GM23338 (cell line): ENCODE measurements at regions not wholly inside any gene's neighbourhood (a gene's known extent, or its start where the extent isn't known, plus 50 kb on each side); places are given as distances from the start of the nearest gene placed in this dataset.

Source experiments
- ATAC-seq: fragments of 200-7000 bp; cut with Tn5 transposase; 3 replicates; pipeline ENCODE4 v1.9.1; 2020
- DNase-seq: peaks from one replicate; pipeline ENCODE4 v3.0.0-alpha.2; 2015; ENCODE audit warnings: low spot score
- H2AFZ ChIP-seq: fragments of 200-600 bp; sonication (generic); 2 replicates; pipeline ENCODE4 v1.8.0; 2016; ENCODE audit warnings: antibody characterized with exemption, mild to moderate bottlenecking, moderate library complexity
- H3F3A ChIP-seq: fragments of 200-600 bp; sonication (generic); replicated peaks from 2 replicates; pipeline ENCODE4 v1.8.0; 2017; ENCODE audit warnings: antibody characterized with exemption, mixed run types, low read depth
- H3K27ac ChIP-seq: fragments of 200-600 bp; sonication (generic); 2 replicates; pipeline ENCODE4 v1.6.1; 2016; ENCODE audit warnings: low read depth
- H3K27me3 ChIP-seq: fragments of 200-600 bp; sonication (generic); 2 replicates; pipeline ENCODE4 v1.8.0; 2016; ENCODE audit warnings: mild to moderate bottlenecking, mixed run types, moderate library complexity; ENCODE audit not compliant: insufficient read depth
- H3K36me3 ChIP-seq: fragments of 200-600 bp; sonication (generic); 2 replicates; pipeline ENCODE4 v1.8.0; 2016; ENCODE audit warnings: mild to moderate bottlenecking; ENCODE audit not compliant: insufficient read depth
- H3K4me1 ChIP-seq: fragments of 200-600 bp; sonication (generic); 2 replicates; pipeline ENCODE4 v1.8.0; 2016; ENCODE audit warnings: mild to moderate bottlenecking, moderate library complexity; ENCODE audit not compliant: insufficient read depth
- H3K4me2 ChIP-seq: fragments of 200-600 bp; sonication (generic); 2 replicates; pipeline ENCODE4 v1.7.1; 2017; ENCODE audit warnings: mixed run types
- H3K4me3 ChIP-seq: fragments of 200-600 bp; sonication (generic); 2 replicates; pipeline ENCODE4 v1.6.1; 2016; ENCODE audit warnings: mixed run types
- H3K79me2 ChIP-seq: fragments of 200-600 bp; sonication (generic); replicated peaks from 2 replicates; pipeline ENCODE4 v1.8.0; 2017; ENCODE audit warnings: mild to moderate bottlenecking; ENCODE audit not compliant: insufficient read depth
- H3K9me2 ChIP-seq: fragments of 200-600 bp; sonication (generic); 2 replicates; pipeline ENCODE4 v1.8.0; 2017; ENCODE audit not compliant: insufficient read depth
- H4K20me1 ChIP-seq: fragments of 200-600 bp; sonication (generic); replicated peaks from 2 replicates; pipeline ENCODE4 v1.8.0; 2017; ENCODE audit warnings: mild to moderate bottlenecking; ENCODE audit not compliant: insufficient read depth
- H3K27ac Mint-ChIP-seq: 2 replicates; pipeline ENCODE4 v1.8.0; 2020; ENCODE audit warnings: inconsistent platforms, mild to moderate bottlenecking, moderate library complexity, mixed read lengths
- H3K27me3 Mint-ChIP-seq: 3 replicates; pipeline ENCODE4 v1.8.0; 2022; ENCODE audit warnings: low read depth, mild to moderate bottlenecking, moderate library complexity, mixed read lengths, inconsistent platforms; ENCODE audit not compliant: insufficient read depth, poor library complexity
- H3K36me3 Mint-ChIP-seq: 3 replicates; pipeline ENCODE4 v1.8.0; 2021; ENCODE audit warnings: low read depth, mild to moderate bottlenecking, inconsistent platforms, moderate library complexity, mixed read lengths
- H3K4me1 Mint-ChIP-seq: 3 replicates; pipeline ENCODE4 v1.8.0; 2020; ENCODE audit warnings: mild to moderate bottlenecking, inconsistent platforms, mixed read lengths
- H3K4me3 Mint-ChIP-seq: 3 replicates; pipeline ENCODE4 v1.8.0; 2021; ENCODE audit warnings: moderate library complexity, mild to moderate bottlenecking, inconsistent platforms, mixed read lengths
- H3K9me3 Mint-ChIP-seq: 3 replicates; pipeline ENCODE4 v1.8.0; 2020; ENCODE audit warnings: moderate library complexity, mild to moderate bottlenecking, inconsistent platforms, mixed read lengths
- CREB1 ChIP-seq: fragments of 250-450 bp; sonication (Bioruptor Pico); IDR thresholded peaks from 2 replicates; pipeline ENCODE4 v1.5.0; 2020; ENCODE audit warnings: low read depth, mild to moderate bottlenecking, moderate library complexity
- CTCF ChIP-seq, 2 experiments: fragments of 200-600 bp in 1 of 2; sonication (generic) in 1 of 2; conservative IDR thresholded peaks; 2 replicates each; pipeline versions ENCODE4 v1.5.1 to v1.6.1; 2016 to 2017; ENCODE audit warnings: antibody characterized with exemption in 2 of 2, low read depth in 2 of 2, mild to moderate bottlenecking in 2 of 2, moderate library complexity in 1 of 2
- ETS1 ChIP-seq: IDR thresholded peaks from 2 replicates; pipeline ENCODE4 v1.6.1; 2016; ENCODE audit warnings: antibody characterized with exemption
- EZH2 ChIP-seq: fragments of 200-600 bp; sonication (generic); IDR thresholded peaks from one replicate; pipeline ENCODE4 v1.8.0; 2017; ENCODE audit warnings: antibody characterized with exemption, mild to moderate bottlenecking, low read depth; ENCODE audit not compliant: unreplicated experiment
- EZH2phosphoT487 ChIP-seq: fragments of 200-600 bp; sonication (generic); IDR thresholded peaks from one replicate; pipeline ENCODE4 v1.8.1; 2018; ENCODE audit warnings: antibody characterized with exemption; ENCODE audit not compliant: unreplicated experiment
- JUNB ChIP-seq: IDR thresholded peaks from one replicate; pipeline ENCODE4 v1.6.1; 2016; ENCODE audit warnings: antibody characterized with exemption; ENCODE audit not compliant: unreplicated experiment
- NANOG ChIP-seq: IDR thresholded peaks from 2 replicates; pipeline ENCODE4 v1.6.1; 2016; ENCODE audit warnings: antibody characterized with exemption, borderline replicate concordance
- POLR2AphosphoS5 ChIP-seq: IDR thresholded peaks from 2 replicates; pipeline ENCODE4 v1.6.1; 2016; ENCODE audit warnings: antibody characterized with exemption, low read depth
- REST ChIP-seq: IDR thresholded peaks from one replicate; pipeline ENCODE4 v1.6.1; 2018; ENCODE audit warnings: antibody characterized with exemption; ENCODE audit not compliant: unreplicated experiment
- STAT1 ChIP-seq: IDR thresholded peaks from one replicate; pipeline ENCODE4 v1.6.1; 2016; ENCODE audit warnings: antibody characterized with exemption; ENCODE audit not compliant: unreplicated experiment
- ZNF114 ChIP-seq: fragments of 250-450 bp; sonication (Bioruptor Pico); IDR thresholded peaks from 2 replicates; pipeline ENCODE4 v1.5.0; 2020; ENCODE audit warnings: mild to moderate bottlenecking, moderate library complexity
- ZNF331 ChIP-seq: fragments of 250-450 bp; sonication (Bioruptor Pico); IDR thresholded peaks from 2 replicates; pipeline ENCODE4 v1.5.0; 2020; ENCODE audit warnings: low read depth, mild to moderate bottlenecking, moderate library complexity
- ZNF462 ChIP-seq: fragments of 250-450 bp; sonication (Bioruptor Pico); IDR thresholded peaks from 2 replicates; pipeline ENCODE4 v1.5.0; 2020; ENCODE audit warnings: mild to moderate bottlenecking, moderate library complexity

GRCh38 chr11:122046846-122047245 lies 69.2 kb downstream of the BLID start:
- H3K36me3 Mint-ChIP-seq: no peaks in the 10 kb centered on the region
- no peaks in the 10 kb centered on the region for H3F3A ChIP-seq
- no peak overlapping the region for H3K27ac ChIP-seq
- peaks cover 2% of the 10 kb centered on the region; the same call in 1 of the 2 replicates for H3K4me1 ChIP-seq
- DNase-seq: no peak
- H3K36me3 ChIP-seq: no peaks in the 10 kb centered on the region
- H2AFZ ChIP-seq: no peak overlapping the region
- H3K79me2 ChIP-seq: no peaks in the 10 kb centered on the region
- no peaks in the 10 kb centered on the region for H3K9me3 Mint-ChIP-seq
- H3K27me3 Mint-ChIP-seq: no peaks in the 10 kb centered on the region
- no peaks in the 10 kb centered on the region for H4K20me1 ChIP-seq
- H3K27ac Mint-ChIP-seq: no peak overlapping the region
- H3K4me2 ChIP-seq: no peak overlapping the region
- TF ChIP-seq STAT1 (no peak), EZH2phosphoT487 (no peak), REST (no peak), EZH2 (no peak), ZNF462 (CRISPR knock-in tag) (no peak), CTCF (conservative IDR thresholded peaks at IDR 0.05; ENCODE audit: low read depth in 2 of 2) (no peak), JUNB (no peak), CREB1 (CRISPR knock-in tag) (no peak), ZNF114 (CRISPR knock-in tag) (no peak), ETS1 (no peak), NANOG (no peak), POLR2AphosphoS5 (no peak), ZNF331 (CRISPR knock-in tag) (no peak)
- no peak for ATAC-seq
- H3K4me1 Mint-ChIP-seq: no peaks in the 10 kb centered on the region
- H3K9me2 ChIP-seq: no peaks in the 10 kb centered on the region
- H3K4me3 ChIP-seq: no peak overlapping the region
- no peak overlapping the region for H3K4me3 Mint-ChIP-seq
- H3K27me3 ChIP-seq: no peaks in the 10 kb centered on the region
